NK-92 treated with Interleukin-12 subunit alpha and Interleukin-12 subunit beta, amount 100 ng/mL, for 24 hours (cell line): ENCODE measurements at regions not wholly inside any gene's neighbourhood (a gene's known extent, or its start where the extent isn't known, plus 50 kb on each side); places are given as distances from the start of the nearest gene placed in this dataset.
"Not testable (repeated sequence)": the region's sequence is repeated elsewhere in the genome, so short reads cannot be mapped to it uniquely, and the experiment has no call there.

Experiments
- DNase-seq: peaks from one replicate; lab custom pipeline; 2025; lab: John Stamatoyannopoulos, UW

DNA sequence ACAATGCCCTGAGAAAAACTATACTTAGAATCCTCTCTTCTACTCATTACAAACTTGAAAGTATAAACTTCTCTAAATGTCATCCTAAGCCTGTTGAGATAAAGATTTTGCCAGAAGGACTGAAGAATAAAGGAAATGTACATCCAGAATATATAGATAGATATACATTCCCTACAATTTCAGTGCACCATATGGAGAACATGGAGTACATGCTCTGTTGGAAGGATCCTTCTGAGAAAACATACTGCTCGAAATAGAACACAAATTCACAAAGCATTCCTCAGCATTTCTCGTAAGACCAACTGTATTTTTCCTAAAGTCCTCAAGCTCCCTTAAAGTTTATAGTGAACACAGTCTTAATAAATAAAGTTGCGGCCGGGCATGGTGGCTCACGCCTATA is 69.7 kb upstream of the RASA1 start:
- DNase-seq = no peak

DNA sequence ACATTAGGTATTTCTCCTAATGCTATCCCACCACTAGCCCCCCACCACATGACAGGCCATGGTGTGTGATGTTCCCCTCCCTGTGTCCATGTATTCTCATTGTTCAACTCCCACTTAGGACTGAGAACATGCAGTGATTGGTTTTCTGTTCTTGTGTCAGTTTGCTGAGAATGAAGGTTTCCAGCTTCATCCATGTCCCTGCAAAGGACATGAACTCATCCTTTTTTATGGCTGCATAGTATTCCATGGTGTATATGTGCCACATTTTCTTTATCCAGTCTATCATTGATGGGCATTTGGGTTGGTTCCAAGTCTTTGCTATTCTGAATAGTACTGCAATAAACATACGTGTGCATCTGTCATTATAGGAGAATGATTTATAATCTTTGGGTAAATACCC is 68.4 kb upstream of the RASA1 start:
- DNase-seq = not testable (repeated sequence)

DNA sequence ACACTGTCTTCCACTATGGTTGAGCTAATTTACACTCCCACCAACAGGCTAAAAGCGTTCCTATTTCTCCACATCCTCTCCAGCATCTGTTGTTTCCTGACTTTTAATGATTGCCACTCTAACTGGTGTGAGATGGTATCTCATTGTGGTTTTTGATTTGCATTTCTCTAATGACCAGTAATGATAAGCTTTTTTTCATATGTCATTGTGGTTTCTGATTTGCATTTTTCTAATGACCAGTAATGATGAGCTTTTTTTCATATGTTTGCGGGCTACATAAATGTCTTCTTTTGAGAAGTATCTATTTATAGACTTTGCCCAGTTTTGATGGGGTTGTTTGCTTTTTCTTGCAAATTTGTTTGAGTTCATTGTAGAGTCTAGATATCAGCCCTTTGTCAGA is 68.0 kb upstream of the RASA1 start:
- DNase-seq = not testable (repeated sequence)

DNA sequence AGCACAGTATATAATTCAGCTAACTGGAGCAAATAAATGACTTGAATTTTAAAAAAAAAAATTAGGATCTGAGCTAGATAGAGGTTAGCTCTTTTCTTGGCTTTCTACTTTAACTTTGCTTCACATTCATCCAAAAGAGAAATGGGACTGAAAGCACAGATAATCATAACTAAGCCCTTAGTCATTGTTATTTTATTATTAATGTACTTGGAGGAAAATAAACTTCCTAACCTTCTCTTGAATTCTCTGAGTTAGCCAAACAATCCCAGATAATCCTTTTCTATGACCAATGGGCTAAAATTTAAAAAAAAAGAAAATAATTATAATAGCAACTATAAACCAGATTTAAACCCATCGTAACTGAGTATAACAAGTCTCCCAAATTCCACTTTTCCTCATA is 57.6 kb upstream of the RASA1 start:
- DNase-seq = no peak

DNA sequence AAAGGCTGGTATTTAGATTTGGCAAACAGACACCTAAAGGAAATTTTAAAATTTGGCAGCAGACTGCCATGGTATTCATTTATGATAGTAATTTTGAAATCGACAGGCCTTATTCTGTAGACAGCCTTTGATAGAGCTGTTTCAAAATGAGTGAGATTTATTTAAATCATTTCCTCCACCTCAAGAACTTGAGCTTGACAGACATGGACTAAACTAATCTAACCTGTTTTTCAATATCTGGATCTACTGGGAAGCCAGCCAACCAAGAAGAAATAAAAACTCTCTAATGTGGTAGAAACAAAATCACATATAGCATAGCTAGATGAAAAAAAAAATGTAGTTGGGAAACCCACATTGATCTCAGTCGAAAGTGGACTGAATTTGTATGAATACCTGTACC is 56.9 kb upstream of the RASA1 start:
- no peak for DNase-seq

DNA sequence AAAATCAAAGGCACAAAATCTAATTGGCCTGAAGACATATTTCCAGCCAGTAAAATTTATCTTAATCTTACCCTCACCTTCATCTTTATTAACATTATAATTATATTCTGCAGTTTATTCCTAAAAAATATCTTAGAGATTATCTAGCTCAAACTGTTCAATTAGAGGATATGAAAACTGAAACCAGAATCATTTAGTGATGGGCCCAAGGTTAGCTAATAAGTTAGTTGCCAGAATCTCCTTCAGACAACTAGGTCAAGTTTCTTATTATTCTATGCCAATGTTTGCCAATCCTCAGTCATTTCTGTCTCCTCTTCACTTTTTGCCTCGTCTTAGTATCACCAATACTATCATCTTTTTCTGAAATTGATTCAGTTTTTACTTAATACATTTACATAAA is 56.0 kb upstream of the RASA1 start:
- DNase-seq = no peak

DNA sequence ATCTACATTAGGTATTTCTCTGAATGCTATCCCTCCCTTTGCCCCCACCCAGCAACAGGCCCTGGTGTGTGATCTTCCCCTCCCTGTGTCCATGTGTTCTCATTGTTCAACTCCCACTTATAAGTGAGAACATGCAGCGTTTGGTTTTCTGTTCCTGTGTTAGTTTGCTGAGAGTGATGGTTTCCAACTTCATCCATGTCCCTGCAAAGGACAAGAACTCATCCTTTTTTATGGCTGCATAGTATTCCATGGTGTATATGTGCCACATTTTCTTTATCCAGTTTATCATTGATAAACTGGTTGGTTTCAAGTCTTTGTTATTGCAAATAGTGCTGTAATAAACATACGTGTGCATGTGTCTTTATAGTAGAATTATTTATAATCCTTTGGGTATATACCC is 55.5 kb upstream of the RASA1 start:
- not testable (repeated sequence) for DNase-seq

DNA sequence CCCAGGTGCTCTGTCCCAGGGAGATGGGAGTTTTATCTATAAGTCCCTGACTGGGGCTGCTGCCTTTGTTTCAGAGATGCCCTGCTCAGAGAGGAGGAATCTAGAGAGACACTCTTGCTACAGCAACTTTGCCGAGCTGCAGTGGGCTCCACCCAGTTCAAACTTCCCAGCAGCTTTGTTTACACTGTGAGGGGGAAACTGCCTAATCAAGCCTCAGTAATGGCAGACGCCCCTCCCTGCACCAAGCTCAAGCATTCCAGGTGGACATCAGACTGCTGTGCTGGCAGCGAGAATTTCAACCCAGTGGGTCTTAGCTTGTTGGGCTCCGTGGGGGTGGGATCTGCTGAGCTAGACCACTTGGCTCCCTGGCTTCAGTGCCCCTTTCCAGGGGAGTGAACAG is 50.2 kb upstream of the RASA1 start:
- not testable (repeated sequence) for DNase-seq
